NCI-H2196 treated with DMSO at 0.1 percent for 48 hours (cell line): ENCODE measurements at regions not wholly inside any gene's neighbourhood (a gene's known extent, or its start where the extent isn't known, plus 50 kb on each side); places are given as distances from the start of the nearest gene placed in this dataset.
"Not testable (repeated sequence)": the region's sequence is repeated elsewhere in the genome, so short reads cannot be mapped to it uniquely, and the experiment has no call there.

Experiments
- DNase-seq: peaks from one replicate; lab custom pipeline; 2025; ENCODE audit not compliant: unreplicated experiment; lab: John Stamatoyannopoulos, UW

- no peak for DNase-seq
These were observed 71.4 kb upstream of the SLC7A14 start for GRCh38 chr3:170657312-170657711.

GRCh38 chr3:170656284-170656683 lies 70.4 kb upstream of the SLC7A14 start:
- no peak for DNase-seq

GRCh38 chr3:170653801-170654200 lies 67.9 kb upstream of the SLC7A14 start:
- no peak for DNase-seq

- DNase-seq = no peak
These were observed 65.5 kb upstream of the SLC7A14 start for GRCh38 chr3:170651260-170651845.

GRCh38 chr3:170650557-170650956 lies 64.7 kb upstream of the SLC7A14 start:
- DNase-seq = not testable (repeated sequence)

- DNase-seq = no peak
These were observed 58.8 kb upstream of the SLC7A14 start for GRCh38 chr3:170644711-170645110.

- no peak for DNase-seq
These were observed 58.0 kb upstream of the SLC7A14 start for GRCh38 chr3:170643831-170644230.

- no peak for DNase-seq
These were observed 57.2 kb upstream of the SLC7A14 start for GRCh38 chr3:170642882-170643601.

- DNase-seq = no peak
These were observed 55.8 kb upstream of the SLC7A14 start for GRCh38 chr3:170641510-170642236.

GRCh38 chr3:170640737-170641171 lies 54.9 kb upstream of the SLC7A14 start:
- DNase-seq = no peak

- DNase-seq = no peak
These were observed 53.1 kb upstream of the SLC7A14 start for GRCh38 chr3:170638988-170639387.

- DNase-seq = no peak
These were observed 51.4 kb upstream of the SLC7A14 start for GRCh38 chr3:170637306-170637705.

- DNase-seq = no peak
These were observed 50.6 kb upstream of the SLC7A14 start for GRCh38 chr3:170636400-170636973.
